Chondrocyte (in vitro differentiated cells): ENCODE measurements at regions not wholly inside any gene's neighbourhood (a gene's known extent, or its start where the extent isn't known, plus 50 kb on each side); places are given as distances from the start of the nearest gene placed in this dataset.

Experiments
- DNase-seq: peaks from one replicate; pipeline ENCODE4 v3.0.0; 2021; ENCODE audit warnings: mixed read lengths, low spot score
- H3K27ac Mint-ChIP-seq: one replicate; pipeline ENCODE4 v1.8.0; 2021; ENCODE audit warnings: mild to moderate bottlenecking, moderate library complexity, mixed read lengths; ENCODE audit not compliant: unreplicated experiment
- H3K27me3 Mint-ChIP-seq: 2 replicates; pipeline ENCODE4 v1.8.0; 2021; ENCODE audit warnings: low read depth, mixed read lengths
- H3K36me3 Mint-ChIP-seq: 2 replicates; pipeline ENCODE4 v1.8.0; 2021; ENCODE audit warnings: low read depth, mixed read lengths
- H3K4me1 Mint-ChIP-seq: 2 replicates; pipeline ENCODE4 v1.8.0; 2021; ENCODE audit warnings: low read depth, mild to moderate bottlenecking, mixed read lengths
- H3K4me3 Mint-ChIP-seq: one replicate; pipeline ENCODE4 v1.8.0; 2021; ENCODE audit warnings: mild to moderate bottlenecking, moderate library complexity, mixed read lengths; ENCODE audit not compliant: unreplicated experiment
- H3K9me3 Mint-ChIP-seq: 2 replicates; pipeline ENCODE4 v1.8.0; 2021; ENCODE audit warnings: low read depth, mixed read lengths
- CTCF ChIP-seq: fragments of 200-600 bp; sonication (generic); IDR thresholded peaks from 2 replicates; pipeline ENCODE4 v1.5.0; 2021; ENCODE audit warnings: antibody characterized with exemption, mild to moderate bottlenecking, moderate library complexity

DNA sequence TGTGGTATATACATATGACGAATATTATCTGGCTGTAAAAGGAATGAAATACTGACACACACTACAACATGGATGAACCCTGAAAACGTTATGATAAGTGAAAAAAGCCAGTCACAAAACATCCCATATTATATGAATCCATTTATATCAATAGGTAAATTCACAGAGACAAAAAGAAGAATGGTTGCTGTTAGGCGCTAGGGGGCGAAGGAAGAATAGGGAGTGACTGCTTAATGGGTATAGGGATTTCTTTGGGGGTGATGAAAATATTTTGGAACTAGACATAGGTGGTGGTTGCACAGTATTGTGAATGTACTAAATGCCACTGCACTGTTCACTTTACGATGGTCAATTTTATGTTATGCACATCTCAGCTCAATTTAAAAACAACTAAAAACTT lies 96.4 kb upstream of the EGFL6 start:
- Mint-ChIP-seq H3K27me3 (no peaks in the 10 kb centered on the region), H3K4me3 (no peak overlapping the region), H3K36me3 (no peaks in the 10 kb centered on the region), H3K4me1 (peaks cover 26% of the 10 kb centered on the region), H3K27ac (peak overlapping the region; percentile 84), H3K9me3 (peaks cover 11% of the 10 kb centered on the region)
- TF ChIP-seq CTCF = peak; percentile 27
- no peak for DNase-seq

GRCh38 chrX:13471269-13471668 lies 98.1 kb upstream of the EGFL6 start:
- TF ChIP-seq CTCF = no peak
- no peaks in the 10 kb centered on the region for H3K27me3 Mint-ChIP-seq
- H3K36me3 Mint-ChIP-seq = no peaks in the 10 kb centered on the region
- no peak overlapping the region for H3K27ac Mint-ChIP-seq
- peaks cover 35% of the 10 kb centered on the region for H3K4me1 Mint-ChIP-seq
- H3K4me3 Mint-ChIP-seq = no peak overlapping the region
- peaks cover 8% of the 10 kb centered on the region for H3K9me3 Mint-ChIP-seq
- DNase-seq = no peak

GRCh38 chrX:13470685-13470977 lies 98.8 kb upstream of the EGFL6 start:
- no peaks in the 10 kb centered on the region for H3K27me3 Mint-ChIP-seq
- no peaks in the 10 kb centered on the region for H3K36me3 Mint-ChIP-seq
- TF ChIP-seq CTCF = no peak
- no peak overlapping the region for H3K27ac Mint-ChIP-seq
- H3K9me3 Mint-ChIP-seq = peaks cover 8% of the 10 kb centered on the region
- H3K4me1 Mint-ChIP-seq = peaks cover 41% of the 10 kb centered on the region
- H3K4me3 Mint-ChIP-seq = no peak overlapping the region
- DNase-seq = no peak

DNA sequence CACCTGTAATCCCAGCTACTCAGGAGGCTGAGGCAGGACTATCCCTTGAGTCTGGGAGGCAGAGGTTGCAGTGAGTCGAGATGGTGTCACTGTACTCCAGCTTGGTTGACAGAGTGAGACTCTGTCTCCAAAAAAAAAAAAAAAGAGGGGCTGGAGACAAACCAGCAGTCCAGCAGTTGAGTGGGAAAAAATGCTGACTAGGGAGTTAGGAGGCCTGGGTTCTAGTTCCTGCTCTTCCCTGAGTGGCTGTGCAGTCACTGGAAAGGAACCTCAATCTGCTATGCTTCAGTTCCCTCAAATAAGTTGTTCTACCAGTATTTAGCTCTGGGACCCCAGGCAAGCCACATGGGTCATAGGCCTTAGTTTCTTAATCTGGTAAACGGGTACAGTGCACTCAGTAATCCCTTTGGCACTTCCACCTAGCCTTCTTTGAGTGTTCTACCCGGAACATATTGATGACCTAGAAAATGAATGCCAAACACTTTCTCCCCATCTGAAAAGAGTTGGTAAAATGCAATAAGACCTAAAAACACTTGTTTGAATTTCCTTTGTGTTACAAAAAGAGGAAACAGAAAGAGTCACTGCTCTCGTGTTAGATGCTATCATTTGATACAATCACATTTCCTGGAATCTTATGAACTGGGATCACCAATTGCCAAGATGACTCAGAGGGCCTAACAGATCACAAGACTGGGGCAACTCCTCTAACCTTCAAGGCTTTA lies 99.3 kb upstream of the EGFL6 start:
- Mint-ChIP-seq H3K4me3 (no peak overlapping the region), H3K27me3 (no peaks in the 10 kb centered on the region), H3K4me1 (peaks cover 41% of the 10 kb centered on the region), H3K27ac (no peak overlapping the region), H3K36me3 (no peaks in the 10 kb centered on the region), H3K9me3 (peaks cover 8% of the 10 kb centered on the region)
- DNase-seq = no peak
- TF ChIP-seq CTCF = no peak

GRCh38 chrX:13468096-13468495 lies 101.3 kb upstream of the EGFL6 start:
- no peak for DNase-seq

More at GRCh38 chrX:13468096-13468495, 101.3 kb upstream of the EGFL6 start:
- peaks cover under 1% of the 10 kb centered on the region for H3K36me3 Mint-ChIP-seq
- no peak overlapping the region for H3K4me3 Mint-ChIP-seq
- no peak for TF ChIP-seq CTCF
- no peaks in the 10 kb centered on the region for H3K27me3 Mint-ChIP-seq
- H3K9me3 Mint-ChIP-seq = peaks cover 9% of the 10 kb centered on the region
- H3K27ac Mint-ChIP-seq = no peak overlapping the region
- H3K4me1 Mint-ChIP-seq = peaks cover 40% of the 10 kb centered on the region
